Neural crest cell (in vitro differentiated cells): ENCODE measurements at regions not wholly inside any gene's neighbourhood (a gene's known extent, or its start where the extent isn't known, plus 50 kb on each side); places are given as distances from the start of the nearest gene placed in this dataset.

ENCODE experiments used
- DNase-seq: peaks from one replicate; pipeline ENCODE4 v3.0.0; 2021; ENCODE audit warnings: low read depth, mixed read lengths, low spot score
- H3K27ac Mint-ChIP-seq: one replicate; pipeline ENCODE4 v1.8.0; 2021; ENCODE audit warnings: mild to moderate bottlenecking, mixed read lengths; ENCODE audit not compliant: unreplicated experiment
- H3K27me3 Mint-ChIP-seq: 2 replicates; pipeline ENCODE4 v1.8.0; 2021; ENCODE audit warnings: low read depth, mild to moderate bottlenecking, mixed read lengths
- H3K36me3 Mint-ChIP-seq: 2 replicates; pipeline ENCODE4 v1.8.0; 2021; ENCODE audit warnings: low read depth, mild to moderate bottlenecking, mixed read lengths
- H3K4me1 Mint-ChIP-seq: 2 replicates; pipeline ENCODE4 v1.8.0; 2021; ENCODE audit warnings: mixed read lengths
- H3K4me3 Mint-ChIP-seq: one replicate; pipeline ENCODE4 v1.8.0; 2021; ENCODE audit warnings: mild to moderate bottlenecking, mixed read lengths
- H3K9me3 Mint-ChIP-seq: 2 replicates; pipeline ENCODE4 v1.8.0; 2021; ENCODE audit warnings: mixed read lengths
- TF ChIP-seq, protein P1 (sequence below): fragments of 200-600 bp; sonication (generic); conservative IDR thresholded peaks from 2 replicates; pipeline ENCODE4 v1.5.0; 2021; ENCODE audit warnings: antibody characterized with exemption, mild to moderate bottlenecking

DNA sequence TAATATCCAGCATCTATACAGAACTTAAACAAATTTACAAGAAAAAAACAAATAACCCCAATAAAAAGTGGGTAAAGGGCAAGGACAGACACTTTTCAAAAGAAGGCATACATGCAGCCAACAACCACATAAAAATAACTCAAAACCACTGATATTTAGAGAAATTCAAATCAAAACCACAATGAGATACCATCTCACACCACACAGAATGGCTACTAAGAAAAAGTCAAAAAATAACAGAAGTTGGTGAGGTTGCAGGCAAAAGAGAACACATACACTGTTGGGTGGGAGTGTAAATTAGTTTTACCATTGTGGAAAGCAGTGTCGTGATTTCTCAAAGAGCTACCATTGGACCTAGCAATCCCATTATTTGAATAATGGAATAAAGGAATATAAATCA is 1973.9 kb upstream of the LRRTM1 start:
- Mint-ChIP-seq H3K9me3 (peaks cover 3% of the 10 kb centered on the region), H3K4me1 (no peaks in the 10 kb centered on the region), H3K36me3 (no peaks in the 10 kb centered on the region), H3K27ac (no peak overlapping the region), H3K4me3 (no peak overlapping the region), H3K27me3 (no peaks in the 10 kb centered on the region)
- TF ChIP-seq, protein P1, sequence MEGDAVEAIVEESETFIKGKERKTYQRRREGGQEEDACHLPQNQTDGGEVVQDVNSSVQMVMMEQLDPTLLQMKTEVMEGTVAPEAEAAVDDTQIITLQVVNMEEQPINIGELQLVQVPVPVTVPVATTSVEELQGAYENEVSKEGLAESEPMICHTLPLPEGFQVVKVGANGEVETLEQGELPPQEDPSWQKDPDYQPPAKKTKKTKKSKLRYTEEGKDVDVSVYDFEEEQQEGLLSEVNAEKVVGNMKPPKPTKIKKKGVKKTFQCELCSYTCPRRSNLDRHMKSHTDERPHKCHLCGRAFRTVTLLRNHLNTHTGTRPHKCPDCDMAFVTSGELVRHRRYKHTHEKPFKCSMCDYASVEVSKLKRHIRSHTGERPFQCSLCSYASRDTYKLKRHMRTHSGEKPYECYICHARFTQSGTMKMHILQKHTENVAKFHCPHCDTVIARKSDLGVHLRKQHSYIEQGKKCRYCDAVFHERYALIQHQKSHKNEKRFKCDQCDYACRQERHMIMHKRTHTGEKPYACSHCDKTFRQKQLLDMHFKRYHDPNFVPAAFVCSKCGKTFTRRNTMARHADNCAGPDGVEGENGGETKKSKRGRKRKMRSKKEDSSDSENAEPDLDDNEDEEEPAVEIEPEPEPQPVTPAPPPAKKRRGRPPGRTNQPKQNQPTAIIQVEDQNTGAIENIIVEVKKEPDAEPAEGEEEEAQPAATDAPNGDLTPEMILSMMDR, result no peak
- DNase-seq, result no peak

DNA sequence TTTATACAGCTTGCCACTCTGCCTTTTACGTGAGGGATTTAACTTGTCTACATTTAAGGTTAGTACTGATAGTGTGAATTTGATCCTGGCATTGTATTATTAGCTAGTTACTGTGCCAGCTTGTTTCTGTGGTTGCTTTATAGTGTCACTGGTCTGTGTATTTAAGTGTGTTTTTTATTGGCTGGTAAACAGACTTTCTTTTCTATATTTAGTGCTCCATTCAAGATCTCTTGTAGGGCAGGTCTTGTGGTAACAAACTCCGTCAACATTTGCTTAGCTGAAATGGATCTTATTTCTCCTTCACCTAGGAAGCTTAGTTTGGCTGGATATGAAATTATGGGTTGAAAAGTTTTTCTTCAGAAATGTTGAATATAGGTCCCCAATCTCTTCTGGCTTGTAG is 1971.0 kb upstream of the LRRTM1 start:
- H3K4me3 Mint-ChIP-seq, result no peak overlapping the region
- no peaks in the 10 kb centered on the region for H3K36me3 Mint-ChIP-seq
- no peak overlapping the region for H3K27ac Mint-ChIP-seq
- peaks cover 3% of the 10 kb centered on the region for H3K9me3 Mint-ChIP-seq
- no peaks in the 10 kb centered on the region for H3K27me3 Mint-ChIP-seq
- DNase-seq, result no peak
- H3K4me1 Mint-ChIP-seq, result no peaks in the 10 kb centered on the region
- TF ChIP-seq, protein P1, result no peak

DNA sequence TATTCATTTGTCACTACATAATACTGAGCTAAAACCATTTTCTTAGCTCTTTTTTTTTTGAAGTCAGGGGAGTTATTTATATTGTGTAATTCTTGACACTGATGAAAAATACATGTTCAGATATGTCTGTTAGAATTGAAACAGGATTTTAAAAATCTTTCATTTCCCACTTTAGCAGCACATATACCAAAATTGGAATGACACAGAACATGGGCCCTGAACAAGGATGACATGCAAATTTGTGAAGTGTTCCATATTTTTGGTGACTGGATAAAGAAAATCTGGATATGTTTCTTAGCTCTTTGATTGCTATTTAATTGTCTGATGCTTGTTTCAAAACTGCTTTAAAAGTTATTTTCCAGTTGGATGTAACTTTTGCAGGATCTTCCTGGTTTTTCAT is 1963.9 kb upstream of the LRRTM1 start:
- no peaks in the 10 kb centered on the region for H3K27me3 Mint-ChIP-seq
- no peak overlapping the region for H3K4me3 Mint-ChIP-seq
- no peaks in the 10 kb centered on the region for H3K36me3 Mint-ChIP-seq
- H3K9me3 Mint-ChIP-seq, result no peaks in the 10 kb centered on the region
- peaks cover 8% of the 10 kb centered on the region for H3K4me1 Mint-ChIP-seq
- TF ChIP-seq, protein P1, result no peak
- no peak for DNase-seq
- no peak overlapping the region for H3K27ac Mint-ChIP-seq

DNA sequence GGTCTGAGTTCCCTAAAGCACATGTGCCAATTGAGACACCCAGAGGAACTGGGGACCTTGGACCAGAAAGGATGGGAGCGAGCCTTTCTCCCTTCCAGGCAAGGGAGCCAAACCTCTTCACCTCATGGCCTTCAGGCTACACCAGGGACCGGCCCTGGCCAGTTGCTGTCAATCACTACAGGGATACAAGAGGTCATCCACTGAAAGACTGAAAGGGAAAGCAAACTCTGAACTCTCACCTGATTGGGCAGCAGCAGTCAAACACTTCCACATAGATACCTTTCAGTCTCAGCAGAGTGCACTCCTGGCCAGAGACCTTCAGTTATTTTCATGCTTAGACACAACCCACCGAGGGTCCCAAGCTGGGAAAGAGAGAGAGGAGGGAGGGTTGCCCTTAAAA is 1956.0 kb upstream of the LRRTM1 start:
- no peaks in the 10 kb centered on the region for H3K27me3 Mint-ChIP-seq
- H3K4me3 Mint-ChIP-seq, result no peak overlapping the region
- no peak for DNase-seq
- TF ChIP-seq, protein P1, result no peak
- H3K27ac Mint-ChIP-seq, result no peak overlapping the region
- H3K4me1 Mint-ChIP-seq, result peaks cover 4% of the 10 kb centered on the region
- H3K36me3 Mint-ChIP-seq, result no peaks in the 10 kb centered on the region
- no peaks in the 10 kb centered on the region for H3K9me3 Mint-ChIP-seq

DNA sequence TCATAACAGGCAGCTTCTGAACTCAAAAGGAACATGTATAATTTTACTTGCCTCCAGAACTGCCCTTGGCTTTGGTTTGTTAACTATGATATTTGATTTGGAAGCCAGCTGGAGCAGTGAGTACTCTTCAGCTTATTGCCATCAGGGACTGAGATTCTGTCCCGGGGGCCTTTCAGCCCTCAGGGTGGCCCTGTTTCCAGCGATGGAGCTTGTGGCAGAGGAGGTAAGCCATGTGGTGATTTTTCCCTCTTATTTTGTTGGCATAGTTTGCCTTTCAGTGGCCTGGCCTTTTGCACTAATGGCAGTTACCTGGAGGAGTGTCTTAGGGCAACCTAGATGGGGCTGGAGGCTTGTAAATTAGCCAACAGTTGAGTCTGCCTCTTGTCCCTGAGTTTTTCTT is 1955.0 kb upstream of the LRRTM1 start:
- TF ChIP-seq, protein P1, result no peak
- no peaks in the 10 kb centered on the region for H3K9me3 Mint-ChIP-seq
- no peak overlapping the region for H3K27ac Mint-ChIP-seq

More for the DNA sequence above, 1955.0 kb upstream of the LRRTM1 start:
- no peak overlapping the region for H3K4me3 Mint-ChIP-seq
- no peaks in the 10 kb centered on the region for H3K27me3 Mint-ChIP-seq
- no peak for DNase-seq
- no peaks in the 10 kb centered on the region for H3K36me3 Mint-ChIP-seq
- peaks cover 4% of the 10 kb centered on the region for H3K4me1 Mint-ChIP-seq
